Prostate gland (tissue), 2 donors: ENCODE measurements at regions not wholly inside any gene's neighbourhood (a gene's known extent, or its start where the extent isn't known, plus 50 kb on each side); places are given as distances from the start of the nearest gene placed in this dataset.

Experiments used
- POLR2A ChIP-seq: fragments of 450-650 bp; IDR thresholded peaks from one replicate; pipeline ENCODE4 v1.6.1; 2016; ENCODE audit warnings: antibody characterized with exemption, mild to moderate bottlenecking
- TF ChIP-seq, protein P1 (sequence below), 4 experiments: fragments of 200-600 bp in 2 of 4; fragments of 450-650 bp in 2 of 4; sonication (generic) in 2 of 4; IDR thresholded peaks; 1 replicate in 3 of 4; 2 replicates in 1 of 4; pipeline ENCODE4 v1.5.1; 2016 to 2019; ENCODE audit warnings: antibody characterized with exemption in 4 of 4, mild to moderate bottlenecking in 2 of 4, moderate library complexity in 2 of 4

DNA sequence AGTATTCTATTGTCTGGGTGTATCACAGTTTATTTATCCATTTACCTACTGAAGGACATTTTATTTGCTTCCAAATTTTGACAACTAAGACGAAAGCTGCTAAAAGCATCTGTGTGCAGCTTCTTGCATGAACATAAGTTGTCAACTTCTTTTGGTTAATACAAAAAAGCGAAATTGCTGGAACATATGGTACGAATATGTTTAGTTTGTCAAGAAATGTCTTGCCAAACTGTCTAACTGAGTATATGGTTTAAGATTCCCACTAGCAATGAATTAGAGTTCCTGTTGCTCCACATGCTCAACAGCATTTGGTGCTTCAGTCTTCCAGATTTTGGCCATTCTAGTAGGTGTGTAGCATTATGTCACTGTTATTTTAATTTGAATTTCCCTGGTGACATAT lies 372.3 kb upstream of the NRXN1 start:
- TF ChIP-seq, protein P1, sequence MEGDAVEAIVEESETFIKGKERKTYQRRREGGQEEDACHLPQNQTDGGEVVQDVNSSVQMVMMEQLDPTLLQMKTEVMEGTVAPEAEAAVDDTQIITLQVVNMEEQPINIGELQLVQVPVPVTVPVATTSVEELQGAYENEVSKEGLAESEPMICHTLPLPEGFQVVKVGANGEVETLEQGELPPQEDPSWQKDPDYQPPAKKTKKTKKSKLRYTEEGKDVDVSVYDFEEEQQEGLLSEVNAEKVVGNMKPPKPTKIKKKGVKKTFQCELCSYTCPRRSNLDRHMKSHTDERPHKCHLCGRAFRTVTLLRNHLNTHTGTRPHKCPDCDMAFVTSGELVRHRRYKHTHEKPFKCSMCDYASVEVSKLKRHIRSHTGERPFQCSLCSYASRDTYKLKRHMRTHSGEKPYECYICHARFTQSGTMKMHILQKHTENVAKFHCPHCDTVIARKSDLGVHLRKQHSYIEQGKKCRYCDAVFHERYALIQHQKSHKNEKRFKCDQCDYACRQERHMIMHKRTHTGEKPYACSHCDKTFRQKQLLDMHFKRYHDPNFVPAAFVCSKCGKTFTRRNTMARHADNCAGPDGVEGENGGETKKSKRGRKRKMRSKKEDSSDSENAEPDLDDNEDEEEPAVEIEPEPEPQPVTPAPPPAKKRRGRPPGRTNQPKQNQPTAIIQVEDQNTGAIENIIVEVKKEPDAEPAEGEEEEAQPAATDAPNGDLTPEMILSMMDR (IDR thresholded peaks at IDR 0.05) = no peak
- no peak for TF ChIP-seq POLR2A
